ENCODE measurements at regions not wholly inside any gene's neighbourhood (a gene's known extent, or its start where the extent isn't known, plus 50 kb on each side); places are given as distances from the start of the nearest gene placed in this dataset.

GRCh38 chr12:61758661-61759060, 501.5 kb upstream of the USP15 start:
- Histone ChIP-seq H3K9me2 (replicated peaks; ENCODE audit: insufficient read depth, low read length) (no peaks in the 10 kb centered on the region), H3K4me3 (ENCODE audit: insufficient read depth, low read length, poor library complexity, severe bottlenecking) (no peak overlapping the region), H3F3A (ENCODE audit: insufficient read depth) (no peaks in the 10 kb centered on the region), H2AFZ (ENCODE audit: low read depth, low read length, severe bottlenecking) (no peak overlapping the region), H3K9me3 (ENCODE audit: insufficient read depth, low read length) (no peaks in the 10 kb centered on the region), H3K79me2 (ENCODE audit: insufficient read depth, low read length) (no peaks in the 10 kb centered on the region), H3K4me2 (ENCODE audit: low read depth, low read length, poor library complexity, severe bottlenecking) (no peak overlapping the region), H4K20me1 (ENCODE audit: low read depth, low read length) (no peaks in the 10 kb centered on the region), H3K36me3 (ENCODE audit: low read length) (no peaks in the 10 kb centered on the region), H3K27ac (ENCODE audit: low read depth, low read length) (no peak overlapping the region), H3K9ac (ENCODE audit: low read length) (no peak overlapping the region), H3K27me3 (ENCODE audit: low read length) (no peaks in the 10 kb centered on the region)
- no peak for TF ChIP-seq EZH2phosphoT487 (conservative IDR thresholded peaks at IDR 0.05; ENCODE audit: low read length)
- no peak for TF ChIP-seq CTCF (IDR thresholded peaks at IDR 0.05; ENCODE audit: insufficient read depth, low read length, poor library complexity, severe bottlenecking)

DNA sequence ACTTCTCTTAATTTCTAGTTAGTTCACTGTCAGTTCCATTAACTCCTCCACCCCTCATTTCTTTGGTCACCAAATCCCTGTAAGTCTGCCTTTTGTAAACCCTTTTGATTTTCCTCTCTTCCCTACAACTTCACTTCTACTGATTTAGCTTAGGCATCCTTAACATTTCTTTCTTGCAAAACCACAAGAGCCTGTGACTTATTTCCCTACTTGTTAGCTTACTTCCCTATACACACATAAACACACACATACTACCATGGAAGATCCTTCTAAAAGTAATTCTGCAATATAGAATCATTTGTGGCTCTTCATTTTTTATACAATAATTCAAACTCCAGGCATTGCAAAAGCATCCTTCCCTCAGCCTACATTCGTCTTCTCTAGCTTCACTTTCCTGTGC, 494.3 kb upstream of the USP15 start:
- no peaks in the 10 kb centered on the region for H3K36me3 ChIP-seq (ENCODE audit: low read length)
- H3K4me2 ChIP-seq (ENCODE audit: low read depth, low read length, poor library complexity, severe bottlenecking) = no peak overlapping the region
- H3K79me2 ChIP-seq (ENCODE audit: insufficient read depth, low read length) = no peaks in the 10 kb centered on the region
- no peaks in the 10 kb centered on the region for H3K9me3 ChIP-seq (ENCODE audit: insufficient read depth, low read length)
- no peaks in the 10 kb centered on the region for H3K27me3 ChIP-seq (ENCODE audit: low read length)
- no peak overlapping the region for H2AFZ ChIP-seq (ENCODE audit: low read depth, low read length, severe bottlenecking)
- H3K27ac ChIP-seq (ENCODE audit: low read depth, low read length) = no peak overlapping the region
- H3K9ac ChIP-seq (ENCODE audit: low read length) = no peak overlapping the region
- H3F3A ChIP-seq (ENCODE audit: insufficient read depth) = no peaks in the 10 kb centered on the region
- no peaks in the 10 kb centered on the region for H4K20me1 ChIP-seq (ENCODE audit: low read depth, low read length)
- H3K9me2 ChIP-seq (replicated peaks; ENCODE audit: insufficient read depth, low read length) = no peaks in the 10 kb centered on the region
- TF ChIP-seq EZH2phosphoT487 (conservative IDR thresholded peaks at IDR 0.05; ENCODE audit: low read length) = no peak
- TF ChIP-seq CTCF (IDR thresholded peaks at IDR 0.05; ENCODE audit: insufficient read depth, low read length, poor library complexity, severe bottlenecking) = no peak
- H3K4me3 ChIP-seq (ENCODE audit: insufficient read depth, low read length, poor library complexity, severe bottlenecking) = no peak overlapping the region

DNA sequence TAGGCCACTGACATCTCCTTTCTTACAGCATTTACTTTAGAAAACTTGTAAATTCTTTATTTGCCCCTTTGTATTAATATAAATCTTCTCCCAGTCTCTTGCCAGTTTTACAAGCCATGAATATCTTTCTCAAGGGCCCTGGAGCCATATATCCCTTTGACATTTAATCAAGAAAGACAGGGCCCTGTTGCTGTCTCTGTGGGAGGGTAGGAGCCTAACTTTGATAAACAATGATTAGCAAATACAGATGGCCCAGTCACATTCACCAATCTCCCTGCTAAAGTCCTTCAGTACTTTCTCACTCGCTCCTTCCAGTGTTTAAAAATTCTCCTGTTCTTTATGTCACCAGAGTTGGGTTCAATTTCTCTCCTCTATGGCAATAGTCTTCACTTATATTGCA, 479.8 kb upstream of the USP15 start:
- Histone ChIP-seq H4K20me1 (ENCODE audit: low read depth, low read length) (no peaks in the 10 kb centered on the region), H2AFZ (ENCODE audit: low read depth, low read length, severe bottlenecking) (no peak overlapping the region), H3K27ac (ENCODE audit: low read depth, low read length) (no peak overlapping the region), H3K4me2 (ENCODE audit: low read depth, low read length, poor library complexity, severe bottlenecking) (no peak overlapping the region), H3F3A (ENCODE audit: insufficient read depth) (no peaks in the 10 kb centered on the region), H3K36me3 (ENCODE audit: low read length) (no peaks in the 10 kb centered on the region), H3K4me3 (ENCODE audit: insufficient read depth, low read length, poor library complexity, severe bottlenecking) (no peak overlapping the region), H3K9me2 (replicated peaks; ENCODE audit: insufficient read depth, low read length) (no peaks in the 10 kb centered on the region), H3K27me3 (ENCODE audit: low read length) (no peaks in the 10 kb centered on the region), H3K79me2 (ENCODE audit: insufficient read depth, low read length) (no peaks in the 10 kb centered on the region), H3K9me3 (ENCODE audit: insufficient read depth, low read length) (no peaks in the 10 kb centered on the region), H3K9ac (ENCODE audit: low read length) (no peak overlapping the region)
- no peak for TF ChIP-seq CTCF (IDR thresholded peaks at IDR 0.05; ENCODE audit: insufficient read depth, low read length, poor library complexity, severe bottlenecking)
- no peak for TF ChIP-seq EZH2phosphoT487 (conservative IDR thresholded peaks at IDR 0.05; ENCODE audit: low read length)
